Retina (tissue), 1 donor: ENCODE measurements at regions not wholly inside any gene's neighbourhood (a gene's known extent, or its start where the extent isn't known, plus 50 kb on each side); places are given as distances from the start of the nearest gene placed in this dataset.
"Not testable (repeated sequence)": the region's sequence is repeated elsewhere in the genome, so short reads cannot be mapped to it uniquely, and the experiment has no call there.

Experiments
- DNase-seq: peaks from one replicate; pipeline ENCODE4 v3.0.0-alpha.2; 2016

DNA sequence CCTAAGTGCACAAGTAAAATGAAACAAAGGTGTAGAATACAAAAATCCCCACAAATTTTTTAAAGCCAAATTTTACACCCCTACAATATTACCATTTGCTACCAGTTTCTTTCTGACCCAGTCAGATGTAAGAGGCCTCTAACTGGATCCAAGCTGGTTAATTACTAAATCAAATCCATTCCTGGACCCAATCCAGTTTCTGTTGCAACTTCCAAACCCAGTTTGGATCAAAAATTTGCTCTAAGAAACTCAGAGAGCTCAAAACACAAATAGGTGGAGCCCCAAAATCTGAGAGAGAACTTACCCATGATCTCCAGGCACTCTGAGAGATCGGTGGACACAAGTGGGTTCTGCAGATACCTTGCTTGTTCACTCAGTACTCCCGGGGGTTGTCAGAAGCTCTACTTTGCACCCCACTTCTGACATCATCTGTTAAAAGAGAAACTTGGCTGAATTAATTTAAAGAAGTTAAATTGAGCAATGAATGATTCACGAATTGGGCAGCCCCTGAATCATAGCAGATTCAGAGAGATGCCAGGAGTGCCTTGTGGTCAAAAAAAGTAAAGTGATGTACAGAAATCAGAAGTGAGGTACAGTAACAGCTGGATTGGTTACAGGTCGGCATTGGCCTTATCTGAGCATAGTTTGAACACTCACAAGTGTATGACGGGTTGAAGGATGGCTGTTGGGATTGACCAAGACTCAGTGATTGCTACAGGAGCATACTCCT lies 448.0 kb downstream of the KCNT2 start:
- DNase-seq, result no peak

DNA sequence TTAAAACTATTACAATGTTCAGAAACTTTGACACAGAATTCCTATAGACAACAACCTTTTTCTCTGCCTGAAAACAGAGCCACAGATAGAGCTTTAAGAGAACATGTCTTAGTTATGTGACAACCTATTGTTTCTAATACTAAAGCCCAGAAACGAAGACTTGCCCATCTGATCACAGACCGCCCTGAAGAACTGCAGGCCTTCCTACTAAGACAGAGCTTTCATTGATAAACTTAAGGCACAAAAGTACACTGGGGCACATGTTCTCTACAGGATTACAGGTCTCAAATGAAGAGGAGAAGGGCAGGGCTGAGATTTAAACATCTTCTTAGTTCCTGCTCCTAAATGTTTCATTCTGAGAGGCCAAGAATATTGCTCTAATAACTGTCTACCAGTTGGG lies 452.7 kb downstream of the KCNT2 start:
- DNase-seq, result no peak

DNA sequence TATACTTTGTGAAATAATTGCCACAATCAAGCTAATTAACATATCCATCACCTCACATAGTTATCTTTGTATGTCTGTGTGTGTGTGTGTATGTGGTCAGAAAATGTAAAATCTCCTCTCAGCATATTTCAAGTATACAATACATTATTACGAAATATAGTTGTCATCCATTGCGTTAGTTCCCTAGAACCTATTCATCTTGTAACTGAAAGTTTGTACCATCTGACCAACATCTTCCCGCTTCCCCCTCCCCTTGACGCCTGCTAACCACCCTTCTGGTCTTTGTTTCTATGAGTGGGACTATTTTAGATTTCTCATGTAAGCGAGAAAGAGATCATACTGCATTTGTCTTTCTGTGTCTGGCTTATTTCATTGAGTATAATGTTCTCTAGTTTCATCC lies 455.3 kb downstream of the KCNT2 start:
- no peak for DNase-seq

DNA sequence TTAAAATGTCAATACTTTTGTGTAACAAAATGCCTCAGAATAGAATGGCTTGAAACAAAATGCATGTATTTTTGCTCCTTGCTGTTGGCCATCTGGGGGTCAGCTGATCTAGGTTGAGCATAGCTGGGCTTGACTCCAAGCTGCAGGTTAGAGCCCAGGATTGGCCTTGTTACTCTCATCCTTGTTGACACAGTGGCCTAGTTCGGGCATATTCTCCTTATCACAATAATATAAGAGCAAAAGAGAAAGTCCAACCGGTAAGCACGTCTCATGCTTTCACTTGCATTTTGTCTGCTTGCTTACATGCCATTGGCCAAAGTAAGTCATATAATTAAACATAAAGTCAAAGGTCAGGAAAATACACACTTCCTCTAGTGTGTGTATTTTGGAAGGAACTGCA lies 456.2 kb downstream of the KCNT2 start:
- DNase-seq, result no peak

DNA sequence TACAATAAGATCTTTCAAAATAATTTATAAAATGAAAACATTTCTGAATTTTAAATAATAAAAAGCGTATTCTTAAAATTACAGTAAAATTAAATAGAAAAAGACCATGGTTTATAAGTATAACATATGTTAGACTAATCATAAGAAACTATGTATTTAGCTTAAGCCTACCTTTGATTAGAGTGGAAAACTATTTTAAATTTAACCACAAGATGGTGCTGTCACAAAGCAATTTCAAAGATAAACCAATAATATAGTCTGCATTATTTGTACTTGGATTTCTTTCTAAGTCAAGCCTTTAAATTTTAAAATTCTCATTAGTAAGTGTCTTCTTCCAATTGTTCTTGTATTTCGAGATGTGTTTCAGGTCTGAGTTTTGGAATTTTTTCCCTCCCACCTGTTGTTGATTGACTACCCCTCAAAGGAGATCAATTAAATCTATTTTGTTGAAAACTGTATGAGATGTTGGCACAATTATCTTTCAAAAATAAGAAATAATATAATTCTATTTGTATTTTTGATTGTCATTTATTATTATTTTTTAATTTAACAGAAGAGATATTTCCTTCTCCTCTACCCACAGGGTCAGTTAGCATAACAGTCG lies 459.8 kb downstream of the KCNT2 start:
- no peak for DNase-seq

DNA sequence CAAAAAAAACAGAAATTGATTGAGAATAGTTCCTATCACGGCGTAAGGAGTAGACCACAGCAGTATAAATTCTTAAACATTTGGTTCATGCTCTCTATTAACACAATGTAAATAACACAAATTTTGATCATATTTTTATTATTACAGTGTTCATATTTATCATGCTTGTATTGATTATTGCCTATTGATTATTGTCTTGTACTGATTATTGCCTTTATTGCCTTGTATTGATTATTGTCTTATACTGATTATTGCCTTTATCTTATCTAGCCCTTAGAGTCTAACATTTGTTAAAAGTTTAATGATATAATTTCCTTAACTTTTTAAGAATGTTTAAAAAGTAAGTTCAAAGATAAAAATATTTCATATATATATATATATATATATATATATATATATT lies 460.7 kb downstream of the KCNT2 start:
- DNase-seq, result no peak

DNA sequence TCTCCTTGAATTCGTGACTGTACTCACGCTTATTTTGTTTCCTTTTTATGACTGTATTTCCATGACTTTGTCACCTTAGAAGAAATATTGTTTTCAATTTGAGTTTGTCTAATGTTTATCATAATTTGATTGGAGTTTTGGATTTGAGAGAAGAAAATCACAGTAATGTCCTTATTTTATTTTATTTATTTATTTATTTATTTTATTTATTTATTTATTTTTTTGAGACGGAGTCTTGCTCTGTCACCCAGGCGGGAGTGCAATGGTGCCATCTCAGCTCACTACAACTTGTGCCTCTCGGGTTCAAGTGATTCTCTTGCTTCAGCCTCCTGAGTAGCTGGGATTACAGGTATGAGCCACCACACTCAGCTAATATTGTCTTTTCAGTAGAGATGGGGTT lies 463.1 kb downstream of the KCNT2 start:
- not testable (repeated sequence) for DNase-seq

DNA sequence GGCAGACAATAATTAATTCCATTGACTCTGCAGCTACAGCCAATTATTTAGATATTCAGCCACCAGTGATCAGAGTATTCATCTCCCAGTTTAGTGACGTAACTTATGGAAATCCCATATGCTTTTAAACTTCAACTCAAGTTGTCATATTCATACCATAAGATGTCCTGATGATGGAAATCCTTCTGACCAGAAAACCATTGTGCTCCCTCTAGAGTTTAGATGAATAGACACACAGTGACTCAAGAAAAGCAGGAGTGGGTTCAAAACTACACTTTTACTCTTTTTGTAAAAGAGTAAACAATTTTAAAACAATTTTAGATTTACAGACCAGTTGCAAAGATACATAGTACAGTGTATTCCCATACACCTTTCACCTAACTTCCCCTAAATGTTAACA lies 463.7 kb downstream of the KCNT2 start:
- no peak for DNase-seq

DNA sequence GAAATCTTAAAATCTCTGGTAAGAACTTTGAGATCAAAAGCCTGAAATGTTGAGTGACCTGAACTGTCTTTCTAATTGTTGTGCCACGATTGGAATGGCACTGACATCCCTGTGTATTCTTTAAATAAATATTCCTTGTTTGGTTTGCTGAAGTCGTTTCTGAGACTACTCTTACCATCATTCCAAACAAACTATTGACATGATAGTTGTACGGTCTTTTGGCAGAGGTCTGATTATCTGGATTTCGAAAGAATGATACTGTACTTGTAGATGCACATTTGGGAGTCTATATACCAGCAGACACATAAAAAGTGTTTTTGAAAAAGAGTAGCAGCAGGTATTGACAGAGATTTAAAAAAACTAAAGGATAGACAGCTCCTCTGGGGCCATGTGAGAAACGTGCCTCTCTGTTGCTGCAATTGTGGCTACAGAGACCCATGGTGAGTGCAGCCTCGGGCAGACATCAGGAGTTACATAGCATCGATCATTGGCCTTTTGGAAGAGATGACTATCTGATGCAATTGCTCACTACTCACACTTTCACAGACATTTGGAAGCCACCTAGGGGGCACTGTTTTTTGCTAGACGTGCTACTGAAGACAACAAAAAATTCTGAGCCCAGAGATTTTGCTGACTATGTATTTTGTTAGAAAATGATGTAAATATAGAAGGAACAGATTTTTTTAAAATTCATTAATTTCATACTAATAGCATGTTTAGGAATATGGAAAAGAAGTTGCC lies 464.5 kb downstream of the KCNT2 start:
- DNase-seq, result no peak

DNA sequence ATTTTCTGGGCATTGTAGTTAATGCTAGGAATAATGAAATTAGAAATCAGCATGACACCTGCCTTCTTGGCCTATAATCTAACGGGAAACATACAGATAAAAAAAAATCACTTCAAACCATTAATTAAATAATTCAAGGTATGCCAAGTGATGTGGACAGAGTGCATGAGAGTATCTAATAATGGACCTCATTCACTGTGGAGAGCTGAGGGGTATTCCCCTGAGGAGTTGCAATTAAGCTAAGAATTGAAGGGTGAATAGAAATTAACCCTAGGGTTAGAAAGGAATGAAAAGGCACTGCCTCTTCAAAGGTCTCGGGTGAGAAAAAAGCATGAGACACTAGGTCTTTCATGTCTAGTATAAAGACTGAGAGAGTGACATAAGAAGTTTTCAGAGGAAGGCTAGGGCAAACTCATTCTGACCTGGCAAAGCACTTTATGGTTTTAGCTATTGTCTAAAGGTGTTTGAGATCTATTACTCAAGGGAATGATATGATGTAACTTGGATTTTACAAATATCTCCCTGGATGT lies 466.1 kb downstream of the KCNT2 start:
- DNase-seq, result no peak

DNA sequence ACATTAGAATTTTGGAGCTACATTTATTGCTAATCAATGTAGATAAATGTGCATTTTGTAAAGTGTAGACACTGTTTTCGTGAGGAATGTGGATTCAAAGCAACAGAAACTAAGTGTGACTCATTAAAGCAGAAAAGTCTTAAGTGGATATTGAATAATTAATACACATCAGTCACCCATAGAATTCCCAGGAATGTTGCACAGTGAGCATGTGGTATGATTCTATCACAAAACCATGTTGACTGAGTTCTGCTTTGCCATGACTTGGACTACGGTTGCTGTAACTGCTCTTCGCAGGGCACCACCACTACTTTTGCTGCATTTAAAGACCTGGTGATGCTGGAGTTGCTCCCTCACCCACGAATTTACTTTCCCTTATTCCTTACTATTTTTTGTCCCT lies 471.8 kb downstream of the KCNT2 start:
- DNase-seq, result no peak

DNA sequence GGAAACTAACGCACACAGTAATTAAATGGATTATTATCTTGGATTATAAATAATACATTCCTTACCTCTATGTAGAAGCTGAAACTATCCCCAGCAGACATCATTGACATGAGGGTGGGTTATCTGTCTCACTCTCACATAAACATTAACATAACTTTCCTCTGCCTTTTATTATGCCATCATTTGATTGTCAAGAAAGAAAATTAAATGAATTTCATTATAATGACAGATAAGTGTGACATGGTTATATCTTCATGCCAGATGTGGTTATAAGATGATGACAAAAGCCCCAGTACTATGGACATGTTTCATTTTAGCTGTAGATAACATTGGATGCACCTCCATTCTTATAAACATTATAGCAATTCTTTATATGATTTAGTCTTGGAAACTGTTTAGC lies 476.5 kb downstream of the KCNT2 start:
- DNase-seq, result no peak

DNA sequence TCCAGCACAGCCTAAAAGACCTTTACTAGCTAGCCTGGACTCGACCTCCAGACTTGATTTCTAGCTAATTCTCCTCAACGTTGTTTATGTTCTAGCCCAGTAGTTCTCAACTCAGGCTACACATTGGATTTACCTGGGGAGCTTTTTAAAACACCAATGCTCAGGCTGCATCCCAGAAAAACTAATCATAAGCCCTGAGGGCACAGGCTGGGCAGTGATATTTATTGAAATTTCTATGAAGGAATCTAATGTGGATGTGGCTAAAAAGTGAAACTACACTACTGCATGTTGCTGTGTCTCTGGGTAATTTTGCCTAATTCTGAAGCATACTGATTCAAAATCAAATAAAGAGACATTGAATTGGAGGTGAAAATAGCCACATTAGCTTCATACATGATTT lies 479.4 kb downstream of the KCNT2 start:
- no peak for DNase-seq

DNA sequence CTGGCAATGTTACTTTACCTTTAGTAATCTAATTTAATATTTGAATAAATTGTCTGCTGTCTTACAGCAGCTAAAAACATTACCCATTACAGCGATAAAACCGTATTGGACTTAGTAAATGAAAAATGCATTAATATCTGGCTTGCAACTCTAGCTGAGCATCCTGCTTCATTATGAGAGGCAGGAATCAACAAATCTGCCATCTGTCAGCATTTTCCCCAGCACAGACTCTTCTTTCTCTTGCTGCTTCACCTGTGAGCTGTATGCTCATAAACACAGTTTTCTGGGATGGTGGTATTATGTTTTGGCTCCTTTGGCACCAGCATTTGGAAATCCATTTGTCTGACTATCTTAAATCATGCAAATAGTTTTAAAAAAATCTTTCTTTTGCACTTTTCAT lies 487.1 kb downstream of the KCNT2 start:
- no peak for DNase-seq

DNA sequence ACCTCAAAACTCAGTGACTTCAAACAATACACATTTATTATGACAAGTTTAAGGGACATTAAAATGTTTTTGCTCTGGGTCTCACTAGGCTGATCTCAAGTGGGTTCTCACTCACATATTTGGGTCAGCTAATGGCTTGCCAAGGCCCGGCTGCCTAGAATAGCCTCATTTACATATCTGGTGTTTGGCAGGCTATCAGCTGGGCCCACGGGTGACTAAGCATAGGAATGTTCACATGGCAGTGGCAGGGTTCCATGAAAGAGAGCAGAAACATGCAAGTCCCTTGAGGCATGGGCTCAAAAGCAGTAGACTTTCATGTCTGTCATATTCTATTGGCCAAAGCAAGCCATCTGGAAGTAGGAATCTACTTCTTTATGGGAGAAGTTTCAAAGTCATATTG lies 492.6 kb downstream of the KCNT2 start:
- peak; percentile 6 for DNase-seq

DNA sequence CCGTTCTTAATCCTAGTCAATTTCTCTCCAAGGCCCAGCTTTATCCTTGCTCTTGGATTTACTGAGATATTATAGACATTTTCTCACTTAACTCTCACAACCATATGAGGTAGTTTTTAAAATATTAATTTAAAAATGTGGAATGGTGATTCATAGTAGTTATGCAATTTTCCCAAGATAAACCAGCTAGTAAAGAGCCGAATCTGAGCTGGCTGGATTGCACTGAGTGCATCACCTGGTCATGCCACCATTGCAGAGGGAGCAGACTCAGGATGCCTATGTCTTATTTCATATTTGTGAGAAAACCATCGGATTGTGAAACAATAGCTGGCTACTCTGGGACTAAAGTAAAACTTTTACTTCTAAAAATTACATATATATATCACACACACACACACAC lies 494.0 kb downstream of the KCNT2 start:
- DNase-seq, result no peak

DNA sequence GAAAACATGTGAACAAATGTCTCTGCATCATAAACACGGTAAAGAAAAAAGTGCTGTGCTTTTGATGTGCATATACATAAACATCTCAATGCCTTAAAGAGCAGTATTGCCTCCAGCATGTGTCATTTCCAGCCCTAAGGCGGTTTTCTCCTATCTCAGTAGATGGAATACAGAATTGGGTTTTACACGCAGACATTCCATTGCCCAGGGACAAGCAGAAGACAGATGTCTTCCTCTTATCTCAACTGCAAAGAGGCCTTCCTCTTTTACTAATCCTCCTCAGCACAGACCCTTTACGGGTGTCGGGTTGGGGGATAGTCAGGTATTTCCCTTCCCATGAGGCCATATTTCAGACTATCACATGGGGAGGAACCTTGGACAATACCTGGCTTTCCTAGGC lies 499.2 kb downstream of the KCNT2 start:
- DNase-seq, result not testable (repeated sequence)

DNA sequence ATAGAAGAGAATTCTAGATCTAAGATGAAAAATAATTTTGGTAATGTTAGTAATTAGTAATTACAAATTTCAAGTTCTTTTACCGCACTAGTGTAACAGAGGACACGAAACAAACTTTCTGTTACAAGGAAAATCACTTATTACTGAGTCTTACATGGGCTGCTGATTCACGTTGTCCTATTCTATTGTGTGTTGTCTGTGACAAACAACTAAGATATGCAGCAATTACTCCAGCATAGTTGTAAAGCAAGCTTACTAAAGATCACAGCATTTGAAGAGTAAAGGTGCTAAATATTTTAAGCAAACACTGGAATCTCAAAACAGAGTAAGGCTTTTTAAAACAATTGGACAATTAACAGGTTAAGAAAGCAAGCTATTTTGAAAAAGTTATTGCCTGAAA lies 502.3 kb downstream of the KCNT2 start:
- DNase-seq, result no peak

DNA sequence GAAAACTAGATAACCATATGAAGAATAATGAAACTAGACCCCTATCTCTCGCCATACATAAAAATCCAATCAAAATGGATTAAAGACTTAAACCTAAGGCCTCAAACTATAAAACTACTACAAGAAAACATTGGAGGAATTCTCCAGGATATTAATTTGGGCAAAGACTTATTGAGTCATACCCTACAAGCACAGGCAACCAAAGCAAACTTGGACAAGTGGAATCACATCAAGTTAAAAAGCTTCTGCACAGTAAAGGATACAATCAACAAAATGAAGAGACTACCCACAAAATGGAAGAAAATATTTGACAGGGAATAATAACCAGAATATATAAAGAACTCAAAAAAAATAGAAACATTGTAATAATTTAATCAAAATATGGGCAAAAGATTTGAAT lies 505.4 kb downstream of the KCNT2 start:
- DNase-seq, result no peak

DNA sequence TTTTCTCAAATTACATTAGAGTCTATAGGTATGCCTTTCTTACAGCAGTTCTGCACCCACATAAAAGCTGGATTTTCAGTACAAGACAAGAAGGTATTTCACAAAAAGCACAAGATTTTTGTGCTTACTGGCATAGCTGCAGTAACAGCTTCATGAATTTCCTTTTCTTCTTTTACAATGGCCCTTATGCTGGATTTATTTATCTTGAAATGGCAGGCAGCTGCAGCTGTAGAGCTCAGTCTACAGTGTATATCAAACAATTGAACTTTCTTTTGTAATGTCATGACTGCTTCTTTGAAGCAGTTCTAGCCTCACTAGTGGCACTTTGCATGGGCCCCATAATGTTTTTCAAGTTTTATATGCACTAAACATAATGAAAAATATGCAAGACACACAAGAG lies 510.2 kb downstream of the KCNT2 start:
- DNase-seq, result no peak

DNA sequence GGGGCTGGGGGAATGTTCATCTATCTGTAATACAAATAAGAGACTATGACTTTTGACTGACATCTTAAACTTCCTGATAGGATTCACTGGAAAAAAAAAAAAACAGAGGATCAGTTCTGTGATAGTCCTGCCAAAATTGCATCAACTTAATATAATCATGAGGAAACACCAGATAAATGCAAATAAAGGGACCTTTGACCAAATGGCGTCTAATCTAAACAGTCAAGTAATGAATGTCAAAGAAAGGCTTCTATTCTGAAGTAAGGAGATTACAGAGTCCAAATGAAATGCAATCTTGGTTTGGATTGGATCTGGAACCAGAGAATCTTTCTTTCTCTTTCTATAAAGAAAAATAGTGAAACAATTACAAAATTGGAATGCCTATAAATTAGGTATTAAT lies 513.4 kb downstream of the KCNT2 start:
- DNase-seq, result no peak

DNA sequence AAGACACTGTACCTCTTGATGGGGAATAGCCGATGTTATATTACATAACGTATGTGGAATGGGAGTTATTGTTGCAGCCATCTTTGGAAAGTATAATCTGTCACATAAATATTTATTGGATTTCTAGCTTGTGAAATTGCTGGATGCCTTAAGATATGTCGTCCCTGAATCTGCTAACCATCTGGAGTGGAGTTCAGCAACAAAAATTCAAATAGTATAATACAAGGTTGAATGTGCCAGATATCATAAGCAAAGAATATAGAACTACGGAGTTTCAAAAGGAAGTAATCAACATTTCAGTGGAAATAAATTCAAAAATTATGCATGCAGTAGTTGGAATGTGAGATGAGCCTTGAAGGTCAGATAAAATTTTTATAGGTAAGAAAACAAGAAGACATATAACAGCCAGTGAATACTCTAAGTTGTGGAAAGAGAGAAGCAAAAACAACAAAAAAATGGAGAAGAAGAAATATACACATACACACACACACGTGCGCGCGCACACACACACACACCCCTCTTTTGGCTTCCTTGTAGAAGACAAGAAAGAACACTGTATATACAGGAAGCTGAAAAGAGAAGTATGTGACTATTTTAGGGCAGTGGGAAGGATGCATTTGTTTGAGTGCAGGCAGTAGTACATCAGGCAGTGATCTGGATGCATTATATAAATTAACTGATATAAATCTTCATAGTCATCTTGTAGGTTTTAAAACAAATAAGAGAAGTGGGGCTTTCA lies 516.7 kb downstream of the KCNT2 start:
- no peak for DNase-seq

DNA sequence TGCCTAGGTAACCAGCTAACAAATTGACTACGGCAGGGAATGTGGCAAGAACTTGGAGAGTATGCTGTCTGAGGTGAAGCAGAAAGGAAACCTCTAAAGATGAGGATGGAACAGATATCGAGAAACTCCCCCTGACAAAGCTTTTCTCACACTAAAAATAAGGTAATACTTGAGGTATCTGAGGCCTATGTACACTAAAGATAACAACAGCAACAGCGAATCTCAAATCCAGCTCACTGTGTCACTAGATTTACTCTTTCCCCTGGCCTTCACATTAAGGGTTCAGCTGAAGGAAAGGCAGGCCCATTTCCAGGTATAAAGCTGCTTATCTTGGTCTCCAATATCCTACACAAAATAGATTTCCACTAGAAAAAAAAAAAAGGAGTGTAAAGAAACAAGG lies 518.0 kb downstream of the KCNT2 start:
- DNase-seq, result no peak
